DND-41 (cell line): ENCODE measurements at regions not wholly inside any gene's neighbourhood (a gene's known extent, or its start where the extent isn't known, plus 50 kb on each side); places are given as distances from the start of the nearest gene placed in this dataset.

Experiments
- CTCF ChIP-seq: IDR thresholded peaks from 2 replicates; pipeline ENCODE4 v1.5.1; 2012; ENCODE audit warnings: borderline replicate concordance, low read length, moderate library complexity, mild to moderate bottlenecking; ENCODE audit not compliant: poor library complexity, severe bottlenecking; ENCODE audit errors: extremely low read depth
- EZH2 ChIP-seq: IDR thresholded peaks from 3 replicates; pipeline ENCODE4 v1.6.1; 2012; ENCODE audit warnings: borderline replicate concordance, low read depth, mild to moderate bottlenecking, moderate library complexity, low read length, inconsistent platforms; ENCODE audit not compliant: severe bottlenecking

- no peak for TF ChIP-seq EZH2
- TF ChIP-seq CTCF = no peak
Measured at GRCh38 chr14:30256627-30257026, 302.3 kb upstream of the G2E3 start.
